HEK293 (cell line): ENCODE measurements at regions not wholly inside any gene's neighbourhood (a gene's known extent, or its start where the extent isn't known, plus 50 kb on each side); places are given as distances from the start of the nearest gene placed in this dataset.

Source experiments
- CTCF ChIA-PET: fragments of 350-600 bp; formaldehyde crosslinking; extraction: SDS; loops from one replicate; lab custom pipeline; 2021; ENCODE audit warnings: antibody characterized with exemption; lab: Yijun Ruan, JAX
- POLR2A ChIA-PET: fragments of 300-600 bp; formaldehyde crosslinking; extraction: SDS; loops from one replicate; lab custom pipeline; 2020; ENCODE audit warnings: antibody characterized with exemption, inconsistent platforms; lab: Yijun Ruan, JAX
- H3K27ac ChIP-seq: fragments of 200-500 bp; sonication (Bioruptor generic); 2 replicates; pipeline ENCODE4 v1.5.1; 2014; ENCODE audit warnings: low read depth, low read length, control low read depth, inconsistent platforms; ENCODE audit errors: extremely low read depth
- H3K36me3 ChIP-seq, 2 experiments: fragments of 200-500 bp in 1 of 2; sonication (Bioruptor generic) in 1 of 2; 1 replicate in 1 of 2; 2 replicates in 1 of 2; pipeline ENCODE4 v1.5.1; 2014 to 2017; ENCODE audit warnings: inconsistent platforms in 2 of 2, low read length in 2 of 2; ENCODE audit not compliant: control insufficient read depth in 2 of 2, insufficient read depth in 1 of 2
- H3K4me1 ChIP-seq: fragments of 200-500 bp; sonication (Bioruptor generic); 2 replicates; pipeline ENCODE4 v1.5.1; 2014; ENCODE audit warnings: mild to moderate bottlenecking, low read length, inconsistent platforms; ENCODE audit not compliant: control insufficient read depth, insufficient read depth
- H3K4me3 ChIP-seq: 2 replicates; pipeline ENCODE4 v1.5.1; 2011; ENCODE audit warnings: low read depth, mild to moderate bottlenecking, control low read depth, low read length, moderate library complexity
- H3K9me3 ChIP-seq: fragments of 200-500 bp; sonication (Bioruptor generic); 2 replicates; pipeline ENCODE4 v1.5.1; 2014; ENCODE audit warnings: low read depth, low read length, inconsistent platforms; ENCODE audit not compliant: control insufficient read depth, insufficient read depth
- HOXD13 ChIP-seq: sonication (generic); formaldehyde crosslinking; IDR thresholded peaks from 2 replicates; pipeline ENCODE4 v1.8.0; 2022; ENCODE audit warnings: missing genetic modification reagents, borderline replicate concordance
- IKZF3 ChIP-seq: fragments of 450-650 bp; IDR thresholded peaks from 2 replicates; pipeline ENCODE4 v1.5.0; 2018; ENCODE audit warnings: missing biosample characterization, mild to moderate bottlenecking, missing genetic modification characterization, moderate library complexity
- KLF10 ChIP-seq: fragments of 450-650 bp; IDR thresholded peaks from 2 replicates; pipeline ENCODE4 v1.5.1; 2018; ENCODE audit warnings: missing biosample characterization, mild to moderate bottlenecking, missing genetic modification characterization
- KLF16 ChIP-seq: fragments of 450-650 bp; formaldehyde crosslinking; IDR thresholded peaks from 2 replicates; pipeline ENCODE4 v1.5.1; 2017; ENCODE audit warnings: missing biosample characterization, missing genetic modification characterization
- KLF7 ChIP-seq: fragments of 450-650 bp; formaldehyde crosslinking; IDR thresholded peaks from 2 replicates; pipeline ENCODE4 v1.5.1; 2016; ENCODE audit warnings: missing biosample characterization, missing genetic modification characterization, borderline replicate concordance
- KLF9 ChIP-seq: fragments of 450-650 bp; formaldehyde crosslinking; IDR thresholded peaks from 2 replicates; pipeline ENCODE4 v1.5.1; 2016; ENCODE audit warnings: missing biosample characterization, missing genetic modification characterization, low read depth
- TRIM28 ChIP-seq: IDR thresholded peaks from 2 replicates; pipeline ENCODE4 v1.6.1; 2011; ENCODE audit warnings: low read length, control low read depth, borderline replicate concordance
- ZIC2 ChIP-seq: fragments of 450-650 bp; formaldehyde crosslinking; IDR thresholded peaks from 2 replicates; pipeline ENCODE4 v1.5.1; 2016; ENCODE audit warnings: missing biosample characterization, missing genetic modification characterization
- ZNF146 ChIP-seq: fragments of 450-650 bp; formaldehyde crosslinking; IDR thresholded peaks from 2 replicates; pipeline ENCODE4 v1.5.1; 2016; ENCODE audit warnings: missing biosample characterization, missing genetic modification characterization
- ZNF2 ChIP-seq: fragments of 450-650 bp; formaldehyde crosslinking; IDR thresholded peaks from 2 replicates; pipeline ENCODE4 v1.5.1; 2016; ENCODE audit warnings: missing biosample characterization, missing genetic modification characterization
- ZNF239 ChIP-seq: fragments of 450-650 bp; formaldehyde crosslinking; IDR thresholded peaks from 2 replicates; pipeline ENCODE4 v1.5.1; 2016; ENCODE audit warnings: missing biosample characterization, missing genetic modification characterization
- ZNF24 ChIP-seq: fragments of 450-650 bp; formaldehyde crosslinking; IDR thresholded peaks from 2 replicates; pipeline ENCODE4 v1.5.1; 2016; ENCODE audit warnings: missing biosample characterization, missing genetic modification characterization
- ZNF292 ChIP-seq: fragments of 450-650 bp; formaldehyde crosslinking; IDR thresholded peaks from 2 replicates; pipeline ENCODE4 v1.5.1; 2016; ENCODE audit warnings: low read depth, missing biosample characterization, missing genetic modification characterization, borderline replicate concordance
- ZNF350 ChIP-seq: fragments of 450-650 bp; formaldehyde crosslinking; IDR thresholded peaks from 2 replicates; pipeline ENCODE4 v1.5.0; 2017; ENCODE audit warnings: missing biosample characterization, mild to moderate bottlenecking, missing genetic modification characterization
- ZNF37A ChIP-seq: fragments of 450-650 bp; IDR thresholded peaks from 2 replicates; pipeline ENCODE4 v1.5.1; 2018; ENCODE audit warnings: missing biosample characterization, missing genetic modification characterization
- ZNF404 ChIP-seq: fragments of 450-650 bp; formaldehyde crosslinking; IDR thresholded peaks from 2 replicates; pipeline ENCODE4 v1.5.1; 2017; ENCODE audit warnings: missing biosample characterization, missing genetic modification characterization
- ZNF473 ChIP-seq: fragments of 450-650 bp; formaldehyde crosslinking; IDR thresholded peaks from 2 replicates; pipeline ENCODE4 v1.5.1; 2017; ENCODE audit warnings: missing biosample characterization, missing genetic modification characterization
- ZNF621 ChIP-seq: fragments of 450-650 bp; formaldehyde crosslinking; IDR thresholded peaks from 2 replicates; pipeline ENCODE4 v1.5.1; 2017; ENCODE audit warnings: missing biosample characterization, missing genetic modification characterization
- TF ChIP-seq, protein P1 (sequence below): fragments of 450-650 bp; formaldehyde crosslinking; IDR thresholded peaks from 2 replicates; pipeline ENCODE4 v1.5.1; 2016; ENCODE audit warnings: missing biosample characterization, missing genetic modification characterization
- TF ChIP-seq, protein P2 (sequence below): IDR thresholded peaks from 2 replicates; pipeline ENCODE4 v1.6.1; 2011; ENCODE audit warnings: mild to moderate bottlenecking, low read depth, low read length, borderline replicate concordance
- TF ChIP-seq, protein P3 (sequence below): fragments of 450-650 bp; formaldehyde crosslinking; IDR thresholded peaks from 2 replicates; pipeline ENCODE4 v1.5.1; 2016; ENCODE audit warnings: missing biosample characterization, missing genetic modification characterization

DNA sequence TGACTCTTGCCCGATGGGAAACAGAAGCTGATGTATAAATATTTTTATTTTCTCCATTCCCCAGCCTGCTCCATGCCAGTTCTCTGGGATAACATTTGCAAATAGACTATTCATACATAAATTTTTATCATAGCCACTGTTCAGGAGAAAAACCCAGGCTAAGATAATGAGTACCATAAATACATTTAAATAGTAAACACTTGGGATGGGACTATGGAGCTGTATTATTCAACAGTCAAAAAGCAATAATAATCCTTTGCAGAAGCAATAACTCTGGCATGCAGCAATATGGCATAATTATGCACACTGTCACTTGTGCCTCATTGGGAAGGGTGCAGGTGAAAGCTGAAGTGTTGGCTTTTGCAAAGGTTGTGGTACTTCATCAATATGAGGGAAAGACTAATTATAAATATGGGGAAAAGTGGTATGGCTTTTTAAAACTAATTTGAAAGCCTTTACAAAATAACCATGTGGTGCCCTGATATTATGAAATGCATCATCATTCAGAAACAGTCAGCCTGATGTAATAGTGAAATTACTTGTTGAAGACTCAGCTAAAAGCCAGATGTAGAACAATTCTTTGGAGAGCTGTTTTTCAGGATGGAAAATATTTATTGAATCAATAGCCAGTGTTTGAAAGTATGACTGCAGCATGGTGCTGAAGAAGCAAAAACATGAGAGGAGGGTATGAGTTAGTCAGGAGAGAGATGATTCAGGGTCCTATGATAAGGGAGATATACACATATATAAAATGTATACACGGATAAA, 2476.7 kb downstream of the PCDH9 start:
- CTCF ChIA-PET, result no interaction called here

DNA sequence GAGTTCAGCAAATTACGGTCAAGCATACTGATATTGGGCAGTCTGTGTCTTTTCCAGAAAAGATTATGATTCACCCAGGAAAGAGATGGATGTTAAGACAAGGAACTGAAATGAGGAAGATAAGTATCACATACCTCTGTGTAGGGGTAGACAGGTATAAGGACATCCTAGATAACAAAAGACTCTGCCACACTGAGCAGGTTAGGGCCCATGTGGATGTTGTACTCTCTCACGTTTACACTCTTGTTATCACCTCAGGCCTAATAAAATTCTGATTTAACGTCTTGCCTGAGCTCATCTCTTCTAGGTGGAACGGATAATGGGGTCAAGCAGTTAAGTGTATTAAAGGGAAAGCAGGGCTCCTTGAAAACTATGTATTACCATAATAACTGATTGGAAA, 2480.8 kb downstream of the PCDH9 start:
- ChIA-PET CTCF (no interaction called here), POLR2A (no interaction called here)
- Histone ChIP-seq H3K9me3 (no peaks in the 10 kb centered on the region), H3K4me3 (no peak overlapping the region), H3K36me3 (no peaks in the 10 kb centered on the region), H3K4me1 (no peaks in the 10 kb centered on the region), H3K27ac (no peak overlapping the region)
- no peak for TF ChIP-seq TRIM28
- no peak for TF ChIP-seq ZNF239 (tag by site-specific recombination)
- no peak for TF ChIP-seq KLF7 (tag by site-specific recombination)
- no peak for TF ChIP-seq KLF9 (tag by site-specific recombination)
- TF ChIP-seq ZNF404, result no peak

More for the DNA sequence above, 2476.7 kb downstream of the PCDH9 start:
- Histone ChIP-seq H3K9me3 (no peaks in the 10 kb centered on the region), H3K36me3 (no peaks in the 10 kb centered on the region), H3K27ac (no peak overlapping the region)
- TF ChIP-seq HOXD13 (CRISPR knock-in tag), result no peak
- TF ChIP-seq, protein P1, sequence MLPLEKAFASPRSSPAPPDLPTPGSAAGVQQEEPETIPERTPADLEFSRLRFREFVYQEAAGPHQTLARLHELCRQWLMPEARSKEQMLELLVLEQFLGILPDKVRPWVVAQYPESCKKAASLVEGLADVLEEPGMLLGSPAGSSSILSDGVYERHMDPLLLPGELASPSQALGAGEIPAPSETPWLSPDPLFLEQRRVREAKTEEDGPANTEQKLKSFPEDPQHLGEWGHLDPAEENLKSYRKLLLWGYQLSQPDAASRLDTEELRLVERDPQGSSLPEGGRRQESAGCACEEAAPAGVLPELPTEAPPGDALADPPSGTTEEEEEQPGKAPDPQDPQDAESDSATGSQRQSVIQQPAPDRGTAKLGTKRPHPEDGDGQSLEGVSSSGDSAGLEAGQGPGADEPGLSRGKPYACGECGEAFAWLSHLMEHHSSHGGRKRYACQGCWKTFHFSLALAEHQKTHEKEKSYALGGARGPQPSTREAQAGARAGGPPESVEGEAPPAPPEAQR (tag by site-specific recombination), result no peak
- TF ChIP-seq, protein P2, sequence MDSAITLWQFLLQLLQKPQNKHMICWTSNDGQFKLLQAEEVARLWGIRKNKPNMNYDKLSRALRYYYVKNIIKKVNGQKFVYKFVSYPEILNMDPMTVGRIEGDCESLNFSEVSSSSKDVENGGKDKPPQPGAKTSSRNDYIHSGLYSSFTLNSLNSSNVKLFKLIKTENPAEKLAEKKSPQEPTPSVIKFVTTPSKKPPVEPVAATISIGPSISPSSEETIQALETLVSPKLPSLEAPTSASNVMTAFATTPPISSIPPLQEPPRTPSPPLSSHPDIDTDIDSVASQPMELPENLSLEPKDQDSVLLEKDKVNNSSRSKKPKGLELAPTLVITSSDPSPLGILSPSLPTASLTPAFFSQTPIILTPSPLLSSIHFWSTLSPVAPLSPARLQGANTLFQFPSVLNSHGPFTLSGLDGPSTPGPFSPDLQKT, result no peak
- TF ChIP-seq ZNF292 (tag by site-specific recombination), result no peak
- no peak for TF ChIP-seq IKZF3
- TF ChIP-seq ZNF621 (tag by site-specific recombination), result no peak
- TF ChIP-seq, all 188 proteins: peak for 0
- Histone ChIP-seq H3K4me3 (no peak overlapping the region), H3K4me1 (no peaks in the 10 kb centered on the region)
- POLR2A ChIA-PET, result no interaction called here

DNA sequence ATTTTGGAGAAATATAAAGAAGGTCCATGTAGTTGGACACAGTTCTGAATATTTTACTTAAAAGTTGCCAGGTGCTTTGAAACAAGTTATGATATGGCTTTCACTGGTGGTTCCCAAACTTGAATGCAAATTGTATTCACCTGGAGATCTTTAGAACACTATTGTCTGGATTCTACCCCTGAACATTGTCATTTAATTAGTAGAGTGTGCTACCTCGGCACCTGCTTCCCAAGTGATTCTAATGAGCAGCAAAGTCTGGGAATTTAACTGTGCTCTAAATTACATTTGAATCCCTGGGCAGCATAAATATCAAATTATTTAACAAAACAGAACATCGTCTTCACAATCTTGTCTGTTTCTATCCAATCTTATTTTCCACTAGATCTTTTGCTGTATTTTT, 2483.3 kb downstream of the PCDH9 start:
- CTCF ChIA-PET, result no interaction called here
- Histone ChIP-seq H3K4me1 (no peaks in the 10 kb centered on the region), H3K36me3 (no peaks in the 10 kb centered on the region), H3K4me3 (no peak overlapping the region), H3K27ac (no peak overlapping the region), H3K9me3 (no peaks in the 10 kb centered on the region)
- TF ChIP-seq ZNF473 (tag by site-specific recombination) (no peak), ZNF146 (tag by site-specific recombination) (no peak), ZNF24 (tag by site-specific recombination) (no peak), ZNF2 (tag by site-specific recombination) (no peak), KLF16 (tag by site-specific recombination) (no peak), ZNF37A (tag by site-specific recombination) (no peak), ZIC2 (tag by site-specific recombination) (no peak), KLF10 (tag by site-specific recombination) (no peak), KLF7 (tag by site-specific recombination) (no peak), ZNF350 (tag by site-specific recombination) (no peak)
- TF ChIP-seq, protein P3, sequence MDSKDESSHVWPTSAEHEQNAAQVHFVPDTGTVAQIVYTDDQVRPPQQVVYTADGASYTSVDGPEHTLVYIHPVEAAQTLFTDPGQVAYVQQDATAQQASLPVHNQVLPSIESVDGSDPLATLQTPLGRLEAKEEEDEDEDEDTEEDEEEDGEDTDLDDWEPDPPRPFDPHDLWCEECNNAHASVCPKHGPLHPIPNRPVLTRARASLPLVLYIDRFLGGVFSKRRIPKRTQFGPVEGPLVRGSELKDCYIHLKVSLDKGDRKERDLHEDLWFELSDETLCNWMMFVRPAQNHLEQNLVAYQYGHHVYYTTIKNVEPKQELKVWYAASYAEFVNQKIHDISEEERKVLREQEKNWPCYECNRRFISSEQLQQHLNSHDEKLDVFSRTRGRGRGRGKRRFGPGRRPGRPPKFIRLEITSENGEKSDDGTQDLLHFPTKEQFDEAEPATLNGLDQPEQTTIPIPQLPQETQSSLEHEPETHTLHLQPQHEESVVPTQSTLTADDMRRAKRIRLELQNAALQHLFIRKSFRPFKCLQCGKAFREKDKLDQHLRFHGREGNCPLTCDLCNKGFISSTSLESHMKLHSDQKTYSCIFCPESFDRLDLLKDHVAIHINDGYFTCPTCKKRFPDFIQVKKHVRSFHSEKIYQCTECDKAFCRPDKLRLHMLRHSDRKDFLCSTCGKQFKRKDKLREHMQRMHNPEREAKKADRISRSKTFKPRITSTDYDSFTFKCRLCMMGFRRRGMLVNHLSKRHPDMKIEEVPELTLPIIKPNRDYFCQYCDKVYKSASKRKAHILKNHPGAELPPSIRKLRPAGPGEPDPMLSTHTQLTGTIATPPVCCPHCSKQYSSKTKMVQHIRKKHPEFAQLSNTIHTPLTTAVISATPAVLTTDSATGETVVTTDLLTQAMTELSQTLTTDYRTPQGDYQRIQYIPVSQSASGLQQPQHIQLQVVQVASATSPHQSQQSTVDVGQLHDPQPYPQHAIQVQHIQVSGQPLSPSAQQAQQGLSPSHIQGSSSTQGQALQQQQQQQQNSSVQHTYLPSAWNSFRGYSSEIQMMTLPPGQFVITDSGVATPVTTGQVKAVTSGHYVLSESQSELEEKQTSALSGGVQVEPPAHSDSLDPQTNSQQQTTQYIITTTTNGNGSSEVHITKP, result no peak
- POLR2A ChIA-PET, result no interaction called here
